GM18498 (cell line): ENCODE measurements at regions not wholly inside any gene's neighbourhood (a gene's known extent, or its start where the extent isn't known, plus 50 kb on each side); places are given as distances from the start of the nearest gene placed in this dataset.
"Not testable (repeated sequence)": the region's sequence is repeated elsewhere in the genome, so short reads cannot be mapped to it uniquely, and the experiment has no call there.

Experiments
- ATAC-seq: cut with Tn5 transposase; IDR thresholded peaks from one replicate; pipeline ENCODE4 v1.9.1; 2021; ENCODE audit warnings: mild to moderate bottlenecking, moderate library complexity; ENCODE audit not compliant: unreplicated experiment

DNA sequence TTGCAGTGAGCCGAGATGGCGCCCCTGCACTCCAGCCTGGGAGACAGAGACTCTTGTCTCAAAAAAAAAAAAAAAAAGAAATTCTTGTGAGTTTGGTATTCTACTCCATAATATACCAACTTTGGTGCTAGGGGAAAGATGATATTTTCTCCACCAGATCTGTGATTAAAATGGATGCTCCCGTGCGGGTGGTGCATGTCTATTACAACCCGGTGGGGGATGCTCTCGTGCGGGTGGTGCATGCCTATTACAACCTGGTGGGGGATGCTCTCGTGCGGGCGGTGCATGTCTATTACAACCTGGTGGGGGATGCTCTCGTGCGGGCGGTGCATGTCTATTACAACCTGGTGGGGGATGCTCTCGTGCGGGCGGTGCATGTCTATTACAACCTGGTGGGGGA lies 244.1 kb upstream of the RGMA start:
- ATAC-seq: not testable (repeated sequence)

DNA sequence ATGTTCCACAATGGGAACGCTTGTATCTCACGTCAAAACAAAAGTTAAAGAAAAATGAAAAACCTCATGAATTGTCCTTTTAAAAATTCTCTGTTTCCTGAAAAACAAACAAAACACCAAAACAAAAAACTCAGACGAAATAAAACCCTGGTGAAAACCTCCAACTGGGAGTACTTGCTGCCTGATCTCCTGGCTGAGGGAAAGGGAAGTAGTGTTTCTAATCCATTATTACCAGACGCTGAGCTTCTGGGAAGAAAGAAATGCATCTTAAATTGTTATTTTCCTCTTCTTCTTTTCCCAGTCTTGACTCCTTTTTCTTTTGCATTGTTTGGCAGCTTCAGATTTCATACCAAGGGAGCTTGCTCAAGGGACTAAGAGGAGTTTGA lies 243.2 kb upstream of the RGMA start:
- ATAC-seq: no peak

DNA sequence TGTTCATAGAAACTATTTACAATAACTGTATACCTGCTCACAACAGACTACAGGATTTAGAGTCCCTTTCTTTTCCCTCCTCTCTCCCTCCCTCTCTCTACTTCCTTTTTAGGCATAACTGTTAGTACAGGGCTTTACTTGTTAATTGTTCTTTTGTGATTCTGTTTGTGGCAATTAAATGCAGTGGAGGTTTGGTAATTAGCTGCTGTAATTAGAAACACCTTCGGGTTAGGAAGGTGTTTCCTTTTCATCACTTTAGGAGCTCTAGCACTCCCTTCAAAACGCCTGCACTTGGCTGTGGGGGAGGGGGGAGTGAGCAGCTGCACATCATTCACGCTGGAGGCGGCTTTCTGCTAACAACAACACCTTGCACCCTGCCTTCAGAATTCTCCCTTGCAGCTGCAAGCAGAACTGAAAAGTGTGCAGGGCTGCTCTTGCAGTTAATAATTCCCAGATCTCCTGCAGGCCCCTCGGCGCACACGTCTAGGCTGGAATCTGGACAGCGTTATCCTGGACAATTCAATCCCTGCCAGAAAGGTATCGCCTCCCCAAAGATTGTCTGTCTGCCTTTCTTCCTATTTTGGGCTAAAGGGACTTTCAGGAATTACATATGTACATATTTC lies 242.6 kb upstream of the RGMA start:
- no peak for ATAC-seq

DNA sequence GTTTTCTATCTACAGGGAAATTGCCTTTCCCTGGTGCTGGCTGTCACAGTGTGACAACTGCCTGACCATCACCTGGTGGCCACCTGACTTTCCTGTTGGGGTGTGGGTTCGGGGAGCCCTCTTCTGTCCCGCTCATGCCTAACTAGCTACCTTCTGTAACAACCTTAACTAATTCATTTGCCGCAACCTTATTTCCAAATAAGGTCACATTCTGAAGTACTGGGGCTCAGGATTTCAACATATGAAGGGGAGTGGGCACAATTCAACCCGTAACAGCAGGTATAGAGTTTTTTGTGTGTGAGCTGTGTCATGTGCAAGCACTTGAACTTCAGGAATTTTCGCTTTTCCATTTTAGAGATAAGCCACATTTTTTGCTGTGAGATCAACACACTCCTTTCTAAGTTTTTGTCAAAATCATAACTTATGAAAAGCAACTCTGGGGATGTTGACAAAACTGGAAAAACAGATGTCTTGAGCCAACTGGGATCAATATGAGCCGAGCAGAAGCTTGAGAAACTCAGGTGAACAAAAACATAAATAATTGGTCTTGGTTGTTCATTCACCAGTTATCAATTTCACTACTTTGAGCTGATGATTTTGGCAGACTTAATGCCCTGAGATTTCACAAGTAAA lies 242.0 kb upstream of the RGMA start:
- ATAC-seq: no peak

DNA sequence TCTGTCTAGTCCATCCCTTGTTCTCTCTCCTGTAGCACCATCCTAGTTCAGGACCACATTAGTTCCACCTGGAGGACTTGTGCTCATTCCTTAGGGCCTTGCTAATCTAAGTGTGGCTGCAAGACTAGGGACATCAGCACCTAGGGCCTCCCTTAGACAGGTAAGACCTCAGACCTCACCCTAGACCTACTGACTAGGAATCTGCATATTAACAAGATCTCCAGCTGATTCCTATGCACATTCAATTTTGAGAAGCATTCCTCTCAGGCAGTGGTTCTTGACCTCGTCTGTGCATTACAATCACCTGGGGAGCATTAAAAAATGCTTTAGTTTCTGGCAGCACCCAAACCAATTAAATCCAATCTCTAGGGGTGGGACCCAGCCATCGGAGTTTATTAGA lies 238.4 kb upstream of the RGMA start:
- ATAC-seq: no peak

DNA sequence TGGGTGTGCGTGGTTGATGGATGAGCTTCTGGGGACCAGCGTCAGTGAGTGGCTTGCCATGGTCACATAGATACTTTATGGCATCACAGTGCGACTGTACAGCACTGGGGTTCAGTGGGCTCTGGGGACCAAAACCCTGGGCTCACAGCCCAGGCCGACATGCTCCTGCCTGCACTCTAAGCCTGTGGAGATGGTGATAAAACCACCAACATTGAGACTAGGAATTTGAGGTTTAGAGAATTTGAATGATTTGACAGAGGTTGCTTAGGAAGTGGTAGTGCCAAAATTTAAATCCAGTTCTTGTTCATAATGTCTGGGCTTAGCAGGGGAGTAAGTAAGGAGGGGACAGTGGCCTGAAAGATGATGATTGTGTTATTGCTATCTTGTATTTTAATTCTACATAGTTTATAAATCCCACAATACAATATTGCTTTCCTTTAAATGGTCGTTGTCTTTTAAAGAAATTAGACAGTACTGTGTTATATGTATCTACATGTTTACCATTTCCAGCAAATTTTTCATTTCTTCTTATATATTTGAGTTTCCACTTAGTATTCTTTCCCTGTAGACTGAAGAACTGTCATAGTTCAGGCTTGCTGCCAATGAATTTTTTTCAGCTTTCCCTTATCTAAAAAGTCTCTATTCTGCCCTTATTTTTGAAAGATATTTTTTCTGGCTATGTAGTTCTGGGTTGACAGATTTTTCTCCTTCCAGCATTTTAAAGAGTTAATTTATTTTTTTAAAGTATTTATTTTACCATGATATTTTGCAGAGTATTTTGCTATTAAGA lies 235.4 kb upstream of the RGMA start:
- no peak for ATAC-seq

DNA sequence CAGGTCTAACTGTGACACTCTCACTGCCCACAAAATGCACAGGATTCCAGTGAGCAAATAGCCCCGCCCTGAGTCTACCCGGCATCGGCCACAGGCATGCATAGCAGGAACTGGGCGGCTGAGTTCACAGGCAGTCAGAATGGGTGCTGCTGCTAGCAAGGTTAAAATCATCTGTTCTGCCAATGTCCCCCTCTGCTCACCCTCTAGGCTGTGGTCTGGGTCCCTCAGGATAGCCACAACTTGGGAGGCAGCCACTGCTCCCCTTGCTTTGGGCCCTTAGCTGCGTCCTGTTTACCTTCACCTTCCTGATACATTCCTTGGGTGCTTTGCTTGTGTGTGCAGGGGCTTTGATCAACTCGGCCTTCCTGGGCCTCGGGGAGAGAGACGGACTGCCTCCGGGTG lies 232.9 kb upstream of the RGMA start:
- ATAC-seq: no peak

DNA sequence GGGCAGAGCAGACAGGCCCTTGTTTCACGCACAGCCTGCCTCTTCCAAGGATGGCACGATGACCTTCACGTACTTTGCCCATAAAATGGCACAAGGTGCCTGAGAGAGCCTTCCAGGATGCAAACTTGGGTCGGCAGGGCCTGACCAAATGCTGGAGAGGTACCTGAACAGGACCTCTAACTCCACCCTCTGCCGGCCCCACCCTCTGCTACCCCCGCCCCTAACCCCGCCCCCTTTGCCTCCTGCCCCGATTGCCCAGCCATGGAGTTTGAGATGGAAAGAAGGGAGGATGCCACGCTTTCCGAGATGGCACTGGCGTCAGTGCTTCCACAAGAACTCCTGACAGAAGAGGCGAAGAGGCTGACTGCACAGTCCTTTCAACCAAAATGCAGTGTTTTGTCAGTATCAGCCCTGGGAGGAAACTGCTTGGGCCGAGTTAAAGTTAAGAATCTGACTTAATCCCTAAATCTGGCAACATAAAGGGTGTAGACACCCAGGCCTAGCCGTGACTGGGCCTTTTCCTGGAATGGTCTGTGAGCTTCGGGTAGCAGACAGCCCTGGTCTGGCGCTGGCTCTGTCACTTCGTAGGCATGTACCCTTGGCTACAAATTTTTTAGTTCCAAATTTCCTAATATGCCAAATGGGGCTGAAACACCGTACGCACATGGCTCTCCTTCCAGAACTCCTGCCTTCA lies 230.3 kb upstream of the RGMA start:
- no peak for ATAC-seq

DNA sequence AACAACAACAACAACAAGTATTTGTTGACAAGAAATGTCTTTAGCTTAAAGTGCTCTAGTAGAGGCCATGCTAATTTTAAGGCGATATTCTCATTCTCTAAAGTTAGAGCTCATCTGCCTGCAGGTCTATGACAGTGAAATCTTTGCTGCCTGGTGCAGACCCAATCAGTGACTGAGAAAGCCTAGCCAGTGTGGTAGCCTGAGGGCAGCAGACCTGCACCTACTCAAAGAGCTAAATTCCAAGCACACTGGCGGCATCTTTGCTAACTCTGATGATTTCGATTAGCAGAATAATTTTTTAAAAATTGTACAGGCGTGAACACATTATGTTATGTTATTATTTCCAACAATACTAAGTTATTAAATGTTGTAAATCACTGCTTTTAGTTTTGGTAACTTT lies 228.8 kb upstream of the RGMA start:
- ATAC-seq: no peak

DNA sequence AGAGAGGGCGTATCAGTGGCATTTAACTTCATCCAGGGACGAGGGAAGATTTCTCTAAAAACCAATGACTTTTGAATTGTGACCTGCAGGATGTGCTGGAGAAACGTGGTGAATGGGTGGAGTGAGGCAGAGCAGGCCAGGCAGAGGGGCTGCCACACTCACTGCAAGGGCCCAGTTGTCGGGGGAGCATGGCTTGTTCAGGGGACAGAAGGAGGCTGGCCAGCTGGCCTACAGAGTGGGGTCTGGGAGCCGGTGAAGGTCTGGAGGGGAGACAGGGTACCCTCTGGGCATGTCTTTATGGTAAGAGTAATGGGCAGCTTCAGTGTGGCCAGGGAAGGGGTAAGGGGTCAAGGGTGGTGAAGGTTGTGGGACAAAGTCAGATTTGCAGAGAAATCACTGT lies 225.2 kb upstream of the RGMA start:
- ATAC-seq: no peak

DNA sequence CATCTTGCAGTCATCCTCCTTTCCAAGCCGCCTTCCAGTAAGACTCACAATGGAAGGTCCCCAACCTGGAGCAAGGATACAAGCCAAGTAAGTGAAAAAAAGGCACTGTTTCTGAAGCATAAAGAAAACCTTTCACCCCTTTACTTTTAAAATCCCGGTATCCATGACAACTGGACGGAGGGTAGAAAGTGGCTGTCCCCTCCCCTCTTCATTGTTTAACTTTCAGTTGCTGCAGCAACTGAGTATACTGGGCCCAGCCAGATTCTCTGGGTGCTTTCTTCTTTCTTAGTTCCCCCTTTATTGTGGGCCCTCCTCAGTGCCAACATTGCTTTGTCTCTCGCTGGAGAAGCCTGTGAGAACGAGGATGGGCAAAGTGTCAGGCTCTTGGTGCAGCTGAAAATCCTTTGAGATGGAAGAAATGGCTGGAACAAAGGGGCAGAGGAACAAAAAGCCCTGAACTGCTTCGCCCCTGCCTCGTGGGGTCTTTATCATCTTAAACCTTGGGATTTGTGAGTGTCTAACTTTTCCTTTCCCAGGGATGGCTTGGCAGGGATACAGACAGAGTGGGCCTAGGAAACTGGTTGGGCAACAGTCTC lies 224.0 kb upstream of the RGMA start:
- no peak for ATAC-seq

DNA sequence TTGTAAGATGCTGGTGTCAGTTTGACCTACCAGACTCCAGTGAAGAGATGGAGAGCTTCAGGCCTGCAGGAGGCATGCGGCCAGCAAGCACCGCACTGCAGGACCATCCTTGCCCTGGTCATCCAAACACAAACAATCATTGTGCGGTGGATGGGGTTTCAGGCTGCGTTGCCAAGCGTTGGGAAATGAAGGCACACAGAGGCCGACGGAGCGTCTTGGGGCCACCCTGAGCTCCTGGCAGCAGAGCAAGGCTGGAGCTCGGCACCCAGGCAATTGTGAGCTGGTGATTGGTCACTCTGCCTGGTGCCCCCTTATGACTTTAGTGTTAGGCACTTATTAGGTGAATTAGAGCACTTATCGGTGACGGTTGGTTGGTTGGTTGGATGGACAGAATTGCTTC lies 222.6 kb upstream of the RGMA start:
- ATAC-seq: no peak

DNA sequence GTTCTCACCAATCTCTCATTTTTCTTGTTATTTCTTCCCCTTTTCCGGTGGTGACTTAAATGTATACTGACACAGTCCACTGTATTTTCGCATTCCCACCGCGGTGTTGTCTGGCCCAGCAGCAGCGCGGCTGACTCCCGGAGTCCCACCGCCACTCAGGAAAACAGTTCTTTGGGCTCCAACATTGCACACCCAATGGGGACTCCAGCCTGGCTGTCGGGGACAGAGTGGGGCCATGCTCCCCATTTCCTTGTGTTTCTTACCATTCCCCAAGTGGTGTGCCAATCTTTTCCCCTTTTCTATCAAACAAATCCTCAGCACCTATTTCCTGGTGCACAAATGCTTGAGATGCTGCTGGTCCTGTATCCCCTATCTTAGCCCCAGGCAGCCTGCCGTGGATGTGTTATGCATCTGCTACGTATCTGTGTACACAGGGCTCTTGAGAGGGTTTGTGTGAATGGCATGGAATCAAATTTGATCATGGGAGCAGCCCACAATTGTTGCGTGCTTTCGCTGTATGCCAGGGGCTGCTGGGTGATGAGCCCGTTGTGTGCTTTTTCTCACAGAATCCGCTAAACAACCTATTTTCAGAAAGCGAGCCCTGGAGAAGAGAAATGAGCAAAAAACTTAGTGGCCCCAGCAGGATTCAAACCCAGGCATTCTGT lies 219.1 kb upstream of the RGMA start:
- no peak for ATAC-seq

DNA sequence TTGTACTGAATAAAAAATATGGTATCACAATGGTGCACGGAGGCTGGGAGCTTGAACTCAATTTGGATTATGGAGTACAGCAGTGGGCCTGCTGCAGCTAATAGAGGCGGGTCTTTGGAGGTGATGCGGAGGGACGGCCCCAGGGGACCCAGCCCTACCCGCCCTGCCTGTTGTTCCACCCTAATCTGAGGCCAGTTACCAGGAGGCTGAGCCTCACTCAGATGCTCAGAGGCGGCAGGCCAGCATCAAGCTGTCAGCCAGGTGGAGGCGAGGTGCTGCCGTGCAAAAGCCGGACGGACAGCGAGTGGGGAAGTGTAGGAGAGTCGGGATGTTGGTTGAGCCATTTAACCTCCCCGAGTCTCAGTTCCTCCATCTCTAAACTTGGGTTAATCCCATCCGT lies 218.5 kb upstream of the RGMA start:
- ATAC-seq: no peak

DNA sequence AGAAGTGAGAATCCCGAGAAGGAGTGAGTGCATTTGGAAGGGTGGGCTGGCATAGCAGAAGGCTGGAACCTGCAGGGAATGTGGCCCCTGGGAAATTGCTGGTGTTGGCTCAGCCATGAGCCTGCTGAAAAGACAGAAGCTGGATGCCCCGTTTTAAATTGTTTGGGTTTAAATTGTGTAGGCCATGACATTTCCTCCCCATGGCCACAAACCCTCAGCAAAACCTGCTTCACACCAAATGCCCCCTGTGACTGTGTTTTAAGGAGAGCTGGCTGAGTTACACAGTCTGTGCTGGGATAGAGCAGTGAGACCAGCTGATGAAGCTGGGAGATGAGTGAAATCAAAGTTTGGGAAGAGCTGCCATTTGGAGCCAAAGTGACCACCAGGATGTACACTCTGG lies 216.3 kb upstream of the RGMA start:
- no peak for ATAC-seq

DNA sequence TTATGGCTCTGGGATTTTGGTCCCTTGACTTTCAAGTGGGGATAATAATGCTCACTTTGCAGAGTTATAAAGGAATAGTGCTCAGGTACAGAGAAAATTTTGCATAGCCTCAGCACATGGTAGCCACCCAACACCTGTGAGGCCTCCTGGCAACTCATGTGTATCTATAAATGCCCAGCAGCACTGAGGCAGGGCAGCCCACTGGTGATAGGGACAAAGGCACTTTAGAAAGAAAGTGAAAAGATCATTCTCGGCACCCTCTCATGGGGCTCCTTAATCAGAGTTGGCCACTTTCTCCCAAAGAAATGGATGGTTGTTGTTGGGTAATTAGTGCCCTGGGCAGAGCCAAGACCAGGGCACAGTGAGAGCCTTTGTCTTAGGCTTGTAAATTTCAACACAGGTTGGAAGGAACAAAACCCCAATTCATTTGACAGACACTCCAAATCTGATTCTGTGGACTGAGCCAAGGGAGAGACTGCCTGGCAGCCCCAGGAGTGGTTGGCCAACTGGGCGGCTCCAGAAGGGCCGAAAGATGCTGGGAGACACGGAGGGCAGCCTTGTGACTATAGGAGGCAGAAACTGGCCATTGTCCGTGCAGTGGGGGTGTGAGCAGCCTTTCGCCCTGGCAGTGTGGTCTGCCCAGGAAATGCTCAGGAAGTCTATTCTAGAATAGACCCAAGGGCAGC lies 213.2 kb upstream of the RGMA start:
- ATAC-seq: no peak

DNA sequence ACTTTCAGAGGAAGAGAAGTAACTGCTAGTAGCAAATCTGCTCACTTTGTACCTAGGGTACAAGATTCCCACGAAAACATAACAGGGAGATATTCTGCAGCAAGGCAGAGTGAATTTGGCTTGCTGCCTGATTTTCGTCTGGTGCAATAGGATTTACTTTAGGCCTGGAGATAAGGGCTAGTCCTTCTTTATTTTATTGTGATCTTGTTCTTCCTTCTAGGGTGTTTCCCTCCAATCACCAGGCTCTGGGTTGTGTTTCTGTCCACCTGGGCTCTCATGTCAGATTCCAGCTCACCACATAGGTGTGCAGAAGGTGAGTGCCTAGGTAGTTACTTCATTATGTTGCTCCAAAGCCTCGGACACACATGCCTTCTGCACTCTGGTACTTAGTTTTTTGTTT lies 211.8 kb upstream of the RGMA start:
- ATAC-seq: no peak

DNA sequence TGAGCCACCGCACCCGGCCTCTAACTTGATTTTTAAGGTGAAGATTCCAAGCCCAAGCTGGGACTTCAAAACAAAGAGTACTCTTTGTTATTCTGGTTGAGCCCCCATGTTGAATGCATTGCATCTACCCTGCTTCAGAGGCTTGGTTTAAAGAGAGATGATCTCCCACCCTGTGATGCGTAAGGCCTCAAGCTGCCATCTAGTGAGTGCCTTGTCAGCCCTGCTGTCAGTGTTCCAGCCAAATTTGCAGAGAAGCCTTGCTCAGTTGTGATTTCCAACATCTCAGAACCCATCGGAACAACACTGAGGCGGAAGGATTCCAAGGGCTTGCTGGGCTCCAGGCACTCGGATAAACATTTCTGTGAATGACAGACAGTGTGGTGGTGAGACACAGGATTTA lies 210.7 kb upstream of the RGMA start:
- no peak for ATAC-seq

DNA sequence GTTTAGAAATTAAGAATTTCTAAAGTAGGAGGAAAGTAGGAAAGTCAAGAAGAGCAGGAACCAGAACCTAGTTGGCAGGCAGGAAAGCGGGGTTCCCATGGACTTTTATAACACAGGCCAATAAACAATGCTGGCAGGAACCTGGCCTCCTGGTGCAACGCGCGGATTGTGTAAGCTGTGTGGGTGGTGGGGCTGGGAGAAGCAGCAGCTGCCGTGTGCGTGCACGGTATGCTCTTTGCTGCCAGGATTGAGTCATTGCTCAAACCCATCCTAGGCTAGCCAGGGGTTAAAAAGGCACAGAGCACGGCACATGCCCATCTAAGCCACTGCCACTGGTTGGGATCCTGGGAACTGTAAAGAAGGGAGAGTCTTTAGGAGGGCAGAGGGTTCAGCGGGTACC lies 209.9 kb upstream of the RGMA start:
- ATAC-seq: no peak

DNA sequence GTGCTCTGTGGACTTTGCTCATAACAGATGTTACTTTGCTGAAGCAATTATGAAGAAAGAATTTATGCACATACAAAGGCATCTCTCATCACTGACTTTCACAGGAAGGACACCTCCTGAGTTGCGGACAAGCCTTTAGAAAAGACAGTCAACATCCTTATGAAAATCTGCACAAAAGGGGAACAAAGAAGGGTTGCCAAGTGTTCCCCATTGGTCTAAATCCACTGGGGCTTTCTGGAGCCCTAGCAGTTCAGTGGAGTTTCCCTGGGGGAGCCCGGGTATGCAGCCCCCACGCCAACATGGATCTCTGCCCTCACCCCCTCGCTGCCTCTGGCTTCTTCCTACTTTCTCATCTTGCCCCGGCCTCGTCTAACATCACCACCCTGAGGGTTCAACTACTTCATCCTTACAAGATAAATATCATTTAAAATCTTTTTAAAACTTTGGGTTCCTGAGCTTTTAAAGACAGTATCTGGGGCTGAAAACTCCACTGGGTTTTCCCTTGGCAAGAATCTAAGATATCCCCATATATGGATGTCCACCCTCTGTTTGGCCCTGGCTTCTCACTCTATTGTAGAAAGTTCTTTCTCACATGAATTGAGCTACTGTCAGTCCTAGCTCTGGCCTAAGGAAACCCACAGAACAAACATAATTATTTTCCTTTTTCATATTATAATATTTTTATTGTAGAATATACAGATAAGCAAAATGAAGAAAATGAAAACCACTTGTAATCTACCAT lies 207.9 kb upstream of the RGMA start:
- no peak for ATAC-seq
